Adrenal gland (tissue), 5 donors: ENCODE measurements at regions not wholly inside any gene's neighbourhood (a gene's known extent, or its start where the extent isn't known, plus 50 kb on each side); places are given as distances from the start of the nearest gene placed in this dataset.

ENCODE experiments used
- CTCF ChIP-seq, 6 experiments: fragments of 450-650 bp in 4 of 6; fragments of 200-600 bp in 2 of 6; sonication (generic) in 1 of 6; IDR thresholded peaks; 1 replicate in 5 of 6; 2 replicates in 1 of 6; pipeline versions ENCODE4 v1.5.1 to v1.8.0; 2016 to 2021; ENCODE audit warnings: antibody characterized with exemption in 6 of 6, mild to moderate bottlenecking in 2 of 6, moderate library complexity in 1 of 6
- POLR2A ChIP-seq, 2 donors: fragments of 450-650 bp; IDR thresholded peaks; one replicate each; pipeline ENCODE4 v1.6.1; 2017; ENCODE audit warnings: antibody characterized with exemption in 2 of 2, mild to moderate bottlenecking in 2 of 2, moderate library complexity in 1 of 2
- donor health status: DM: no; HTN: no; CAD: no.

GRCh38 chr1:106049595-106049994, 1006.9 kb upstream of the PRMT6 start:
- TF ChIP-seq POLR2A (IDR thresholded peaks at IDR 0.05) = no peak
- TF ChIP-seq CTCF (IDR thresholded peaks at IDR 0.05) = no peak
